NCI-H1436 (cell line): ENCODE measurements at regions not wholly inside any gene's neighbourhood (a gene's known extent, or its start where the extent isn't known, plus 50 kb on each side); places are given as distances from the start of the nearest gene placed in this dataset.

Source experiments
- DNase-seq: peaks from one replicate; lab custom pipeline; 2025; lab: John Stamatoyannopoulos, UW

- DNase-seq: no peak
Measured at GRCh38 chr10:60664859-60665258, 113.4 kb upstream of the CDK1 start.

GRCh38 chr10:60663850-60664249 is 114.4 kb upstream of the CDK1 start:
- DNase-seq: peak; percentile 32

- DNase-seq: no peak
Measured at GRCh38 chr10:60662917-60663614, 115.2 kb upstream of the CDK1 start.

- DNase-seq: no peak
Measured at GRCh38 chr10:60661637-60662036, 116.6 kb upstream of the CDK1 start.

- no peak for DNase-seq
Measured at GRCh38 chr10:60660625-60661024, 117.7 kb upstream of the CDK1 start.

GRCh38 chr10:60654813-60655464 is 123.3 kb upstream of the CDK1 start:
- DNase-seq: no peak

GRCh38 chr10:60652628-60653027 is 125.7 kb upstream of the CDK1 start:
- no peak for DNase-seq

- no peak for DNase-seq
Measured at GRCh38 chr10:60650378-60650800, 127.9 kb upstream of the CDK1 start.

GRCh38 chr10:60649485-60650377 is 128.5 kb upstream of the CDK1 start:
- no peak for DNase-seq

GRCh38 chr10:60648761-60649160 is 129.5 kb upstream of the CDK1 start:
- DNase-seq: no peak

GRCh38 chr10:60646966-60647796 is 131.1 kb upstream of the CDK1 start:
- peak; percentile 32 for DNase-seq

GRCh38 chr10:60645980-60646379 is 132.3 kb upstream of the CDK1 start:
- DNase-seq: no peak

- DNase-seq: no peak
Measured at GRCh38 chr10:60644436-60645130, 133.7 kb upstream of the CDK1 start.

- DNase-seq: no peak
Measured at GRCh38 chr10:60643874-60644273, 134.4 kb upstream of the CDK1 start.

GRCh38 chr10:60629332-60629731 is 148.9 kb upstream of the CDK1 start:
- no peak for DNase-seq

- no peak for DNase-seq
Measured at GRCh38 chr10:60627778-60628748, 150.2 kb upstream of the CDK1 start.

- no peak for DNase-seq
Measured at GRCh38 chr10:60626037-60626436, 152.2 kb upstream of the CDK1 start.

- no peak for DNase-seq
Measured at GRCh38 chr10:60623627-60624026, 154.7 kb upstream of the CDK1 start.

GRCh38 chr10:60621018-60621417 is 157.3 kb upstream of the CDK1 start:
- DNase-seq: no peak

GRCh38 chr10:60618861-60619260 is 159.4 kb upstream of the CDK1 start:
- no peak for DNase-seq
